GM12878 (cell line): ENCODE measurements at regions not wholly inside any gene's neighbourhood (a gene's known extent, or its start where the extent isn't known, plus 50 kb on each side); places are given as distances from the start of the nearest gene placed in this dataset.

Experiments
- ATAC-seq: fragments of 200-7000 bp; cut with Tn5 transposase; 3 replicates; pipeline ENCODE4 v1.9.1; 2020; ENCODE audit warnings: mild to moderate bottlenecking, moderate library complexity
- BruUV-seq: library from RNA; stranded (reverse); fragments of 400-500 nt; replicated peaks from 2 replicates; lab custom pipeline; 2021; lab: Mats Ljungman, UMichigan
- CTCF ChIA-PET: fragments of 300-600 bp; sonication (Branson Sonifier 250); formaldehyde crosslinking; extraction: SDS; loops from one replicate; lab custom pipeline; 2021; ENCODE audit warnings: inconsistent platforms; lab: Yijun Ruan, JAX
- POLR2A ChIA-PET: fragments of 350-600 bp; formaldehyde crosslinking; extraction: SDS; loops from one replicate; lab custom pipeline; 2021; ENCODE audit warnings: inconsistent platforms; lab: Charles Lee
- RAD21 ChIA-PET: fragments of 300-600 bp; sonication (Branson Sonifier 250); formaldehyde crosslinking; loops from one replicate; lab custom pipeline; 2023; ENCODE audit warnings: antibody characterized with exemption; ENCODE audit not compliant: unreplicated experiment; lab: Charles Lee
- SMC1A ChIA-PET: fragments of 300-600 bp; sonication (Branson Sonifier 250); formaldehyde crosslinking; loops from one replicate; lab custom pipeline; 2023; ENCODE audit not compliant: unreplicated experiment, uncharacterized antibody; lab: Charles Lee
- DNase-seq: peaks from one replicate; pipeline ENCODE4 v3.0.0-alpha.2; 2011; ENCODE audit warnings: low read depth, low spot score
- FAIRE-seq: peaks from 3 replicates; lab custom pipeline; 2011; peaks lifted over from hg19 to GRCh38; lab: Jason Lieb, UNC
- H2AFZ ChIP-seq: 2 replicates; pipeline ENCODE4 v1.6.0; 2011; ENCODE audit warnings: low read depth, low read length, control low read depth; ENCODE audit not compliant: control insufficient read depth
- H3K27ac ChIP-seq: 2 replicates; pipeline ENCODE4 v1.5.1; 2011; ENCODE audit warnings: control low read depth; ENCODE audit not compliant: control insufficient read depth, insufficient read depth
- H3K27me3 ChIP-seq, 2 experiments: replicated peaks in 1 of 2; 2 replicates each; pipeline versions ENCODE4 v1.6.0 to v1.6.1; 2011; ENCODE audit warnings: low read length in 1 of 2; ENCODE audit not compliant: control insufficient read depth in 2 of 2, insufficient read depth in 2 of 2
- H3K36me3 ChIP-seq, 2 experiments: 2 replicates each; pipeline ENCODE4 v1.5.1; 2011; ENCODE audit warnings: low read length in 1 of 2; ENCODE audit not compliant: control insufficient read depth in 2 of 2, insufficient read depth in 2 of 2
- H3K4me1 ChIP-seq: 2 replicates; pipeline ENCODE4 v1.6.1; 2011; ENCODE audit warnings: mild to moderate bottlenecking, low read length, moderate library complexity, mixed read lengths; ENCODE audit not compliant: control insufficient read depth, insufficient read depth
- H3K4me2 ChIP-seq: 2 replicates; pipeline ENCODE4 v1.6.0; 2011; ENCODE audit warnings: control low read depth; ENCODE audit not compliant: control insufficient read depth, insufficient read depth
- H3K4me3 ChIP-seq: fragments of 200-600 bp; sonication (generic); 2 replicates; pipeline ENCODE4 v1.5.1; 2016
- H3K79me2 ChIP-seq: 2 replicates; pipeline ENCODE4 v1.6.0; 2011; ENCODE audit warnings: low read length; ENCODE audit not compliant: control insufficient read depth, insufficient read depth
- H3K9ac ChIP-seq: 2 replicates; pipeline ENCODE4 v1.8.0; 2011; ENCODE audit warnings: low read length, control low read depth, mixed read lengths; ENCODE audit not compliant: control insufficient read depth, insufficient read depth
- H3K9me3 ChIP-seq: replicated peaks from 3 replicates; pipeline ENCODE4 v1.5.1; 2011; ENCODE audit warnings: mild to moderate bottlenecking, low read length; ENCODE audit not compliant: control insufficient read depth, insufficient read depth
- H4K20me1 ChIP-seq: 2 replicates; pipeline ENCODE4 v1.6.0; 2011; ENCODE audit not compliant: control insufficient read depth, insufficient read depth
- ATF3 ChIP-seq: IDR thresholded peaks from 2 replicates; pipeline ENCODE4 v1.6.1; 2011; ENCODE audit warnings: low read depth, mild to moderate bottlenecking, low read length, moderate library complexity, borderline replicate concordance; ENCODE audit errors: extremely low read depth
- CEBPZ ChIP-seq: fragments of 150-350 bp; IDR thresholded peaks from 2 replicates; pipeline ENCODE4 v1.6.1; 2016; ENCODE audit warnings: low read depth, low read length
- CREB1 ChIP-seq: IDR thresholded peaks from 2 replicates; pipeline ENCODE4 v1.6.1; 2012; ENCODE audit warnings: low read depth, mild to moderate bottlenecking, inconsistent platforms
- HSF1 ChIP-seq: fragments of 150-350 bp; IDR thresholded peaks from 2 replicates; pipeline ENCODE4 v1.6.1; 2014; ENCODE audit warnings: mild to moderate bottlenecking, low read depth, low read length
- SIN3A ChIP-seq: IDR thresholded peaks from 2 replicates; pipeline ENCODE4 v1.6.1; 2012; ENCODE audit warnings: low read depth, low read length, improper control_type of control experiment
- SIX5 ChIP-seq: IDR thresholded peaks from 2 replicates; pipeline ENCODE4 v1.6.1; 2011; ENCODE audit warnings: mild to moderate bottlenecking, low read depth, low read length, moderate library complexity; ENCODE audit not compliant: severe bottlenecking
- USF2 ChIP-seq: IDR thresholded peaks from 2 replicates; pipeline ENCODE4 v1.6.1; 2011; ENCODE audit warnings: low read depth, low read length, improper control_type of control experiment, borderline replicate concordance
- YBX1 ChIP-seq: fragments of 450-650 bp; IDR thresholded peaks from 2 replicates; pipeline ENCODE4 v1.6.1; 2016; ENCODE audit warnings: antibody characterized with exemption
- WGBS: methylation state at CpG from one replicate; pipeline ENCODE4 v1.1.6; 2016; ENCODE audit warnings: low lambda C conversion rate; ENCODE audit not compliant: insufficient replicate concordance, insufficient coverage; ENCODE audit errors: missing lambda C conversion rate; 5-methylcytosine and 5-hydroxymethylcytosine counted together
- in situ Hi-C: fragments of 300-500 bp; cut with MboI; formaldehyde crosslinking; loops from 9 replicates; pipeline ENCODE4 v1.14.3; 2018; ENCODE audit warnings: mixed read lengths
- intact Hi-C: fragments of 100-400 bp; cut with micrococcal nuclease; formaldehyde crosslinking; loops from one replicate; pipeline ENCODE4 v1.14.2; 2022; ENCODE audit not compliant: unreplicated experiment

- ChIA-PET RAD21 (no interaction called here), CTCF (no interaction called here), SMC1A (no interaction called here), POLR2A (no interaction called here)
- no peak overlapping the region for H3K9ac ChIP-seq
- no TSS peak for BruUV-seq
- peaks cover 1% of the 10 kb centered on the region; the same call in 1 of the 2 replicates for H3K4me1 ChIP-seq
- H3K79me2 ChIP-seq = no peaks in the 10 kb centered on the region
- WGBS = 51% methylated on average over 4 of the region's 4 CpGs
- H3K4me2 ChIP-seq = no peak overlapping the region
- FAIRE-seq = no peak
- H2AFZ ChIP-seq = no peak overlapping the region
- in situ Hi-C loops = no loop called here
- H3K4me3 ChIP-seq = no peak overlapping the region
- H3K36me3 ChIP-seq = no peaks in the 10 kb centered on the region
- TF ChIP-seq ATF3 = no peak
- TF ChIP-seq HSF1 = no peak
- TF ChIP-seq SIN3A = no peak
- TF ChIP-seq YBX1 = no peak
- no peak for TF ChIP-seq CEBPZ
- no peak for TF ChIP-seq USF2
- TF ChIP-seq CREB1 = no peak
- TF ChIP-seq SIX5 = no peak
- no peak for DNase-seq
- no peaks in the 10 kb centered on the region for H4K20me1 ChIP-seq
- no peak overlapping the region for H3K27ac ChIP-seq
- intact Hi-C loops = no loop called here
- no peak for ATAC-seq
- no peaks in the 10 kb centered on the region; a peak in 1 of 4 replicates for H3K27me3 ChIP-seq
- no peaks in the 10 kb centered on the region for H3K9me3 ChIP-seq
Observed at GRCh38 chr15:62643572-62643971, 399.0 kb upstream of the TPM1 start.
